ENCODE measurements at regions not wholly inside any gene's neighbourhood (a gene's known extent, or its start where the extent isn't known, plus 50 kb on each side); places are given as distances from the start of the nearest gene placed in this dataset.
A peak's percentile ranks its signal among the peaks of the same experiment; 100 is the strongest.

- TF ChIP-seq GATA3 (IDR thresholded peaks at IDR 0.05; ENCODE audit: low read depth, low read length), result no peak
These were observed 54.2 kb downstream of the FOXI1 start for GRCh38 chr5:170159947-170160346.

GRCh38 chr5:170161069-170161468, 55.4 kb downstream of the FOXI1 start:
- TF ChIP-seq GATA3 (IDR thresholded peaks at IDR 0.05; ENCODE audit: low read depth, low read length) (no peak), GATA2 (IDR thresholded peaks at IDR 0.05; ENCODE audit: low read depth, low read length) (no peak)

- TF ChIP-seq GATA3 (IDR thresholded peaks at IDR 0.05; ENCODE audit: low read depth, low read length) (no peak), GATA2 (IDR thresholded peaks at IDR 0.05; ENCODE audit: low read depth, low read length) (no peak)
These were observed 57.1 kb downstream of the FOXI1 start for GRCh38 chr5:170162631-170163321.

DNA sequence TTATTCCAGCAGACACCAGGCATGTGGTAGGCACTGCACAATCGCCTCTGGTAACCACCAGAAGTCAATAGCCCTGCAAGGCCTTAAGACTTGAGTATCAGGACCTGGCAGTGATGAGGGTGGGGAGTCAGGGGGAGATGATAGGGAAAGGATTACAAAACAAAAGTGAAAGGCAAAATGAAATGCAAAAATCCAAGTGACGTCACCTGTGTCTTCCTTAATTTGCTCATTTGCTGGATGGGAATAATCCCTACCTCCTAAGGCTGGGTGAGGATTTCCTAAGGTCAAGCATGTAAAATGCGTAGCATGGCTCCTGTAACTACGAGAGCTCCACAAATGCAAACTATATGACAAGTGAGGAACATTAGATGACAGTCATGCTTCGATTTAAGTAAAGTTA, 58.4 kb downstream of the FOXI1 start:
- TF ChIP-seq GATA3 (IDR thresholded peaks at IDR 0.05; ENCODE audit: low read depth, low read length) (no peak), GATA2 (IDR thresholded peaks at IDR 0.05; ENCODE audit: low read depth, low read length) (no peak)

GRCh38 chr5:170164921-170165320, 59.2 kb downstream of the FOXI1 start:
- no peak for TF ChIP-seq GATA2 (IDR thresholded peaks at IDR 0.05; ENCODE audit: low read depth, low read length)
- no peak for TF ChIP-seq GATA3 (IDR thresholded peaks at IDR 0.05; ENCODE audit: low read depth, low read length)

DNA sequence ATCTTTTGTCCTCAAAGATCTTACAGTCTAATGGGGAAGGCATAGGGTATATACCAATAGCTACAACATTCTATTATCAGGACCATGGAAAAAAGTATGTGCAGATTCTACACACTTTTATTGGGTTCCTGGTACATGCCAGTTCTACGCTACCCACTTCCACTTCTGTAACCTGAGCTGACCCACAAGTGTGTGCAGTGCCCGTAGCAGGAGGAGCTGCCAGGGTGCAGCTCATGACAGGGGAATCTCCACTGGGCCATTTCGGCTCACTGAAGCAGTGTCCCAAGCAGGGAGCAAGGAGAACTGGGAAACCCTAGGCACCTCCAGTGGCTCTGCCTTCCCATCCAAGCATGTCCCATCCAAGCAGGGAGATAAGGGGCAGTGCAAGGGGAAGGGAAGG, 60.4 kb downstream of the FOXI1 start:
- TF ChIP-seq GATA2 (IDR thresholded peaks at IDR 0.05; ENCODE audit: low read depth, low read length), result no peak
- no peak for TF ChIP-seq GATA3 (IDR thresholded peaks at IDR 0.05; ENCODE audit: low read depth, low read length)

GRCh38 chr5:170168002-170168401, 62.3 kb downstream of the FOXI1 start:
- TF ChIP-seq GATA2 (IDR thresholded peaks at IDR 0.05; ENCODE audit: low read depth, low read length) (no peak), GATA3 (IDR thresholded peaks at IDR 0.05; ENCODE audit: low read depth, low read length) (no peak)

- no peak for TF ChIP-seq GATA3 (IDR thresholded peaks at IDR 0.05; ENCODE audit: low read depth, low read length)
- TF ChIP-seq GATA2 (IDR thresholded peaks at IDR 0.05; ENCODE audit: low read depth, low read length), result no peak
These were observed 63.1 kb downstream of the FOXI1 start for GRCh38 chr5:170168797-170169196.

DNA sequence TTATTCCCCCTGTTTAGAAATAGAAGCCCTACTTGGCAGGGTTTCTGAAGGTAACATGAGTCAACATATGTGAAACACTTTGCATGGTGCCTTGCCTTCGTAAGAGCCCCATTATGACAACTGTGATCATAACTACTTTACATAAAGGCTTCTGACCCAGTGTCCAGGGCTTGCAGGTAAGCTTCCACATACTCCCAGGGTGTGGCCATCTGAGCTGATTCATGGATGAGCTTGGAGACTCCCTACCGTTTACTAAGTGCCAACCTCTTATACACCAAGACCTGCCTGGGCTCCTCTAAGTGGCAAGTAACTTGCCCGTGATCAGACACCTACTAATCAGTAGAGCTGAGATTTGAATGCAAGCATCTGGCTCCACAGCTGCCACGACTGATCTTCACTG, 62.8 kb upstream of the C5orf58 start:
- TF ChIP-seq GATA3 (IDR thresholded peaks at IDR 0.05; ENCODE audit: low read depth, low read length), result no peak
- TF ChIP-seq GATA2 (IDR thresholded peaks at IDR 0.05; ENCODE audit: low read depth, low read length), result no peak

- TF ChIP-seq GATA3 (IDR thresholded peaks at IDR 0.05; ENCODE audit: low read depth, low read length), result no peak
- TF ChIP-seq GATA2 (IDR thresholded peaks at IDR 0.05; ENCODE audit: low read depth, low read length), result no peak
These were observed 61.0 kb upstream of the C5orf58 start for GRCh38 chr5:170171811-170172210.

- TF ChIP-seq GATA3 (IDR thresholded peaks at IDR 0.05; ENCODE audit: low read depth, low read length) (no peak), GATA2 (IDR thresholded peaks at IDR 0.05; ENCODE audit: low read depth, low read length) (no peak)
These were observed 59.6 kb upstream of the C5orf58 start for GRCh38 chr5:170173227-170173626.

- TF ChIP-seq GATA2 (IDR thresholded peaks at IDR 0.05; ENCODE audit: low read depth, low read length), result no peak
- no peak for TF ChIP-seq GATA3 (IDR thresholded peaks at IDR 0.05; ENCODE audit: low read depth, low read length)
These were observed 59.1 kb upstream of the C5orf58 start for GRCh38 chr5:170173647-170174046.

- TF ChIP-seq GATA3 (IDR thresholded peaks at IDR 0.05; ENCODE audit: low read depth, low read length), result no peak
- TF ChIP-seq GATA2 (IDR thresholded peaks at IDR 0.05; ENCODE audit: low read depth, low read length), result no peak
These were observed 55.9 kb upstream of the C5orf58 start for GRCh38 chr5:170176916-170177315.

- TF ChIP-seq GATA2 (IDR thresholded peaks at IDR 0.05; ENCODE audit: low read depth, low read length) (no peak), GATA3 (IDR thresholded peaks at IDR 0.05; ENCODE audit: low read depth, low read length) (no peak)
These were observed 54.0 kb upstream of the C5orf58 start for GRCh38 chr5:170178814-170179213.

DNA sequence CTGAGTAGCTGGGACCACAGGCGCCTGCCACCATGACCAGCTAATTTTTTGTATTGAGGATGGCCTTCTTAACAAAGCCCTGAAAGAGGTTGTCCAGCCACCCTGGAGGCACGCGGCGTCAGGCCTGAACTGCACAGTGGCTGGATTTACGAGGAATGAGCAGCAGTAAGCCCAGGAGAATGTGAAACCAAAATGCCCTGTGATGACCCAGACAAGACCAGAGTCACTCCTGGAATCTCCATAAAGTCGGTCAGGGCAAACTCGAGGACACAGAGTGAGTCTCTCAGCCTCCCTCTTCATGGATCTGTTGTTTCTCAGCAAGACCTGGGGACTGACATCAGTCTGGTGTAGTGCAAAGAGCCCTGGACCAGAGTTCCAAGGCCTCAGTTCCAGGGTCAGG, 53.2 kb upstream of the C5orf58 start:
- TF ChIP-seq GATA2 (IDR thresholded peaks at IDR 0.05; ENCODE audit: low read depth, low read length) (no peak), GATA3 (IDR thresholded peaks at IDR 0.05; ENCODE audit: low read depth, low read length) (no peak)

GRCh38 chr5:170181902-170182301, 50.9 kb upstream of the C5orf58 start:
- TF ChIP-seq GATA3 (IDR thresholded peaks at IDR 0.05; ENCODE audit: low read depth, low read length) (peak; percentile 59), GATA2 (IDR thresholded peaks at IDR 0.05; ENCODE audit: low read depth, low read length) (peak; percentile 92)
